Progenitor cell of endocrine pancreas (in vitro differentiated cells): ENCODE measurements at regions not wholly inside any gene's neighbourhood (a gene's known extent, or its start where the extent isn't known, plus 50 kb on each side); places are given as distances from the start of the nearest gene placed in this dataset.
A peak's percentile ranks its signal among the peaks of the same experiment; 100 is the strongest.
"Not testable (repeated sequence)": the region's sequence is repeated elsewhere in the genome, so short reads cannot be mapped to it uniquely, and the experiment has no call there.

ENCODE experiments used
- DNase-seq: peaks from one replicate; pipeline ENCODE4 v3.0.0; 2021; ENCODE audit warnings: low spot score; ENCODE audit not compliant: unreplicated experiment
- H3K27ac Mint-ChIP-seq: 2 replicates; pipeline ENCODE4 v1.8.0; 2021; ENCODE audit warnings: mild to moderate bottlenecking, moderate library complexity, mixed read lengths
- H3K27me3 Mint-ChIP-seq: 2 replicates; pipeline ENCODE4 v1.8.0; 2021; ENCODE audit warnings: mixed read lengths
- H3K36me3 Mint-ChIP-seq: 2 replicates; pipeline ENCODE4 v1.8.0; 2022; ENCODE audit warnings: mixed read lengths; ENCODE audit not compliant: insufficient read depth
- H3K4me1 Mint-ChIP-seq: 2 replicates; pipeline ENCODE4 v1.8.0; 2021; ENCODE audit warnings: low read depth, mixed read lengths
- H3K4me3 Mint-ChIP-seq: 2 replicates; pipeline ENCODE4 v1.8.0; 2021; ENCODE audit warnings: low read depth, mild to moderate bottlenecking, moderate library complexity, mixed read lengths
- H3K9me3 Mint-ChIP-seq: 2 replicates; pipeline ENCODE4 v1.8.0; 2021; ENCODE audit warnings: low read depth, mixed read lengths
- CTCF ChIP-seq: fragments of 200-600 bp; sonication (generic); IDR thresholded peaks from one replicate; pipeline ENCODE4 v1.5.0; 2021; ENCODE audit warnings: antibody characterized with exemption, mild to moderate bottlenecking; ENCODE audit not compliant: unreplicated experiment

- H3K27ac Mint-ChIP-seq, result peak overlapping the region; percentile 78
- no peak overlapping the region for H3K4me3 Mint-ChIP-seq
- no peak for TF ChIP-seq CTCF
- no peak for DNase-seq
- peaks cover 33% of the 10 kb centered on the region for H3K4me1 Mint-ChIP-seq
- no peaks in the 10 kb centered on the region for H3K27me3 Mint-ChIP-seq
- H3K9me3 Mint-ChIP-seq, result no peaks in the 10 kb centered on the region
- peaks cover 21% of the 10 kb centered on the region for H3K36me3 Mint-ChIP-seq
Measured at GRCh38 chr11:34825315-34825669, 90.9 kb downstream of the APIP start.

GRCh38 chr11:34824425-34824824, 91.8 kb downstream of the APIP start:
- DNase-seq, result no peak
- no peaks in the 10 kb centered on the region for H3K27me3 Mint-ChIP-seq
- no peak for TF ChIP-seq CTCF
- H3K27ac Mint-ChIP-seq, result no peak overlapping the region
- H3K4me3 Mint-ChIP-seq, result no peak overlapping the region
- H3K4me1 Mint-ChIP-seq, result peaks cover 26% of the 10 kb centered on the region
- H3K9me3 Mint-ChIP-seq, result peaks cover 4% of the 10 kb centered on the region
- peaks cover 23% of the 10 kb centered on the region for H3K36me3 Mint-ChIP-seq

- TF ChIP-seq CTCF, result no peak
- Mint-ChIP-seq H3K36me3 (peaks cover 27% of the 10 kb centered on the region), H3K4me3 (no peak overlapping the region), H3K9me3 (peaks cover 6% of the 10 kb centered on the region), H3K4me1 (peaks cover 24% of the 10 kb centered on the region), H3K27ac (peak overlapping the region; percentile 25), H3K27me3 (no peaks in the 10 kb centered on the region)
- DNase-seq, result no peak
Measured at GRCh38 chr11:34823639-34824038, 92.5 kb downstream of the APIP start.

- H3K4me3 Mint-ChIP-seq, result no peak overlapping the region
- TF ChIP-seq CTCF, result no peak
- H3K4me1 Mint-ChIP-seq, result peaks cover 22% of the 10 kb centered on the region
- DNase-seq, result no peak
- peak overlapping the region; percentile 25 for H3K27ac Mint-ChIP-seq
- H3K36me3 Mint-ChIP-seq, result peaks cover 31% of the 10 kb centered on the region
- H3K27me3 Mint-ChIP-seq, result no peaks in the 10 kb centered on the region
- H3K9me3 Mint-ChIP-seq, result peaks cover 9% of the 10 kb centered on the region
Measured at GRCh38 chr11:34823197-34823596, 93.0 kb downstream of the APIP start.

- no peak for DNase-seq
- peaks cover 6% of the 10 kb centered on the region for H3K4me1 Mint-ChIP-seq
- no peak for TF ChIP-seq CTCF
- H3K4me3 Mint-ChIP-seq, result no peak overlapping the region
- H3K36me3 Mint-ChIP-seq, result peaks cover 49% of the 10 kb centered on the region
- no peak overlapping the region for H3K27ac Mint-ChIP-seq
- no peaks in the 10 kb centered on the region for H3K27me3 Mint-ChIP-seq
- H3K9me3 Mint-ChIP-seq, result peaks cover 29% of the 10 kb centered on the region
Measured at GRCh38 chr11:34819740-34820482, 96.3 kb downstream of the APIP start.

- not testable (repeated sequence) for H3K27me3 Mint-ChIP-seq, H3K4me1 Mint-ChIP-seq, DNase-seq, H3K27ac Mint-ChIP-seq, H3K4me3 Mint-ChIP-seq
- Mint-ChIP-seq H3K36me3 (peaks cover 53% of the 10 kb centered on the region), H3K9me3 (peaks cover 35% of the 10 kb centered on the region)
Measured at GRCh38 chr11:34817812-34818211, 98.4 kb downstream of the APIP start.
